GM21381 (cell line): ENCODE measurements at regions not wholly inside any gene's neighbourhood (a gene's known extent, or its start where the extent isn't known, plus 50 kb on each side); places are given as distances from the start of the nearest gene placed in this dataset.

ENCODE experiments used
- ATAC-seq: cut with Tn5 transposase; IDR thresholded peaks from one replicate; pipeline ENCODE4 v1.9.1; 2021; ENCODE audit warnings: mild to moderate bottlenecking, moderate library complexity; ENCODE audit not compliant: unreplicated experiment

GRCh38 chr19:28403690-28404089, 809.3 kb downstream of the UQCRFS1 start:
- ATAC-seq, result no peak

DNA sequence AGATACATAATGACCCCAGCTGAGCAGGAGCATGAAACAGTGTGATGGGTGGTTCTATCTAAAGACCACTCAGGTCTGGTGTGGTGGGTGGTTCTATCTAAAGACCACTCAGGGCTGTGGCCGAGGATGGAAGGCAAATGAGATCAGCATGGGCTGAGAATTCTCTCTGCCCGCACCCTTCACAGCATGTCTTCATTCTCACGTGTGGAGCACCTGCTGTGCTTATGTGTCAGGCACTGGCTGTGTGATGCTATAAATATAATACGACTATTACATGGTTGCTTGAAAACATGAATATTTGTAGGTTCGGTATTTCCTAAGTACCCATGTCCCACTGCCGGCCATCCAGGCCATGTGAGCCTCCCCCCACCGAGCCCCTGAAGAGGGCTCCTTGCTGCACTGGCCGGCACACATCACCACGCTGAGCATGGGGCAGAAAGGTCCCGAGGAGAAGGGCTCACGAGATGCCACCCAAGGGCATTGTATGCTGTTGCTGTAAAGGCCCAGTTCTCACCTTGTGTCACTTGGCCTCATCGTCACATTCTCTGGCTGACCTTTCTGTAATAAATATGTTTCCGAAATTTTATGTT, 810.2 kb downstream of the UQCRFS1 start:
- no peak for ATAC-seq

GRCh38 chr19:28401739-28402424, 811.1 kb downstream of the UQCRFS1 start:
- no peak for ATAC-seq

- no peak for ATAC-seq
These were observed 811.8 kb downstream of the UQCRFS1 start for GRCh38 chr19:28400953-28401671.

DNA sequence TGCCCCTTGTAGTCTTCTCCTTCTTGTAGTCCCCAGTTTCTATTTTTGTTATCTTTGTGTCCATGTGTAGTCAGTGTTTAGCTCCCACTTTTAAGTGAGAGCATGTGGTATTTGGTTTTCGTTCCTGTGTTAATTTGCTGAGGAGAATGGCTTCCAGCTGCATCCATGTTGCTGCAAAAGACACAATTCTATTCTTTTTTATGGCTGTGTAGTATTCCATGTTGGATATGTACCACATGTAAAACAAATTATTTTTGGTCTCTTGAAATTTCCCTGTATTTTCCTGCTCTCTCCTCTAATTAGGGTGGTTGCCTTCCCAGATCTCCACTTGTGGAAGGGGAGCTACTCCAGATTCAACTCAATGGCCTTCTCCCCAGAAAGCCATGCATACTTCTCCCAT, 813.8 kb downstream of the UQCRFS1 start:
- ATAC-seq, result no peak

GRCh38 chr19:28397800-28398199, 815.2 kb downstream of the UQCRFS1 start:
- no peak for ATAC-seq

GRCh38 chr19:28397306-28397705, 815.6 kb downstream of the UQCRFS1 start:
- no peak for ATAC-seq

DNA sequence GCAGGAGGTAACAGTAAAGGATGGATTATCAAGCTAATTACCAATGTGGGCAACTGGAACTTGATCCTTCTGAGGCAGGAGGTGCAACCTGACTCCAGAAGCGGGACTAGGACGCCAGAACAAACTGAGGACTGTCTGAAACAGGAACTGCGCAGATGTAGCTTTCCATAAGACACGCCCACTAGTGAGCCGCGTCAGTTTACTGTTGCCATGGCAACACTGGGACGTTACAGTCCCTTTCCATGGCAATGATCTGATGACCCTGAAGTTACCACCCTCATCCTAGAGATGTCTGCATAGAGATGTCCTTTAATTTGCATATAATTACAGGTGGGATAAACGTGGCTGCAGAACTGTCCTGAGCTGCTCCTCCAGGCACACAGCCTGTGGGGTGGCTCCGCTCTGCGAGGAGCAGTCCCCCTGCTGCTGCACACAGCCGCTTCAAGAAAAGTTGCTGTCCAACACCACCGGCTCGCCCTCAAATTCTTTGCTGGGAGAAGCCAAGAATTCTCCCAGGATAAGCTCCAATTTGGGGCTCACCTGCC, 816.6 kb downstream of the UQCRFS1 start:
- no peak for ATAC-seq

DNA sequence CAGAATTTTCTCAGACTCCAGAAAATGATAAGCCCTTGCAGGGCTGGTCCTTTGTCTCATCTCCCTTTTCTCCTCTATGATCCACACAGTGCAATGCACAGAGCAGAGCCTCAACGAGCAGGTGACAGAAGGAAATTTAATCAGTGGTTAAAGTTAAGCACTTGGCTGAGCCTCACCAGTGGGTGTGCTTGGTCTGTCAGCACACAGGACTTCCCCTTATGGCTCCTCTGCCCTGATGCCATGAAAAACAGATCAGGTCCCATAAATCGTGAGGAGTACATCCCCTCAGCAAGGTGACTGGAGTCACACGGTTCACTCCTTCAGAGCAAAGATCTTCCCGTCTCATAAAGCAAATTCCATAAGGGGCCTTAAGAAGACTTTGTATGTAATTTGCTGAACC, 818.2 kb downstream of the UQCRFS1 start:
- ATAC-seq, result no peak

DNA sequence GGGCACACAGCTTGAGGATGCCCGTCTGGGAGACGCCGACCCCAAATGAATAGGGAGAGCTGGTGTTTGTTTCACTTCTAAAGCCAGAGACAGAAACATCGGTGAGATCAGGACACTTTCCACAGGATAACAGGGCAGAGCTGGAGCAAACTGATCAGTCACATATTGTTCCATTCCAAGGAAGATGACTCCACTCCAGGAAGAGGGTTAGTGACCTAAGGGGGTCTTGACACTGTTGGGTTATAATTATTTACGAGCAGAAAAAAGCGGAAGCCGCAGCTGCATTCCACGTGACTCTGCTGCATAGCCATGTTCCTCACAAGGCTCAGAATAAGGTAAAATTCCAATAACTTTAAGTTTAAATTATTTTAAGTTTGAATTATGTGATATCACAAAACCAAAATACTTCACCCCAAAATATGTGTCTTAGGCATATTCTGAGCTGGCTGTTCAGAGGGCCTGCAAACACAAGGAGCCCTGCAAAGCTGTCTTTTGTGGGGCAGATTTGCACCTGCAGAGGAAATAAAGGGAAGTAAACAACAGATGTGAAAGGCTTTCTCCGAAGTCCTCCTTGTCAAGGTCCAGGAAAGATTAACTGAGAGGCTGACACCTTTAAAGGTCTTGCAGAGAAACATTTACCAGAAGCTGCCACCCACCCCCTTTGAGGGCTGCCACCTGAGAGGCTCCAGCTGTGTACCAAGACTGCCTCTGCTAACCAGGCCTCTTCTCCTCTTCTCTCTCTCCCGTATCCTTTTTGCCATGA, 819.2 kb downstream of the UQCRFS1 start:
- no peak for ATAC-seq

DNA sequence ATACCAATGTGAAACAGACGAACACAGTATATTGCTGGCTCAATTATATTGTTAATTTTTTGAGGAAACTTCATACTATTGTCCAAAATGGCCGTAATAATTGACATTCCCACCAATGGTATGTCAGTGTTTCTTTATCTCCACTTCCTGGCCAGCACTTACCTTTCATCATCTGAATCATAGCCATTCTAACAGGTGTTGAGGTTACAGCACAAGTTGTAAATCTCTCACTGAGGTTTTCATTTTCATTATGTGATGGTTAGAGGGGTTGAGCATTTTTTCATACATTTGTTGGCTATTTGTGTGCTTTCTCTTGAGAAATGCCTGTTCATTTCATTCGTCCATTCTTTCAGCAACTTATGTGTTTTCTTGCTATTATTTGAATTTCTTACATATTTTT, 824.0 kb downstream of the UQCRFS1 start:
- ATAC-seq, result no peak

- ATAC-seq, result no peak
These were observed 825.4 kb downstream of the UQCRFS1 start for GRCh38 chr19:28387507-28387906.

DNA sequence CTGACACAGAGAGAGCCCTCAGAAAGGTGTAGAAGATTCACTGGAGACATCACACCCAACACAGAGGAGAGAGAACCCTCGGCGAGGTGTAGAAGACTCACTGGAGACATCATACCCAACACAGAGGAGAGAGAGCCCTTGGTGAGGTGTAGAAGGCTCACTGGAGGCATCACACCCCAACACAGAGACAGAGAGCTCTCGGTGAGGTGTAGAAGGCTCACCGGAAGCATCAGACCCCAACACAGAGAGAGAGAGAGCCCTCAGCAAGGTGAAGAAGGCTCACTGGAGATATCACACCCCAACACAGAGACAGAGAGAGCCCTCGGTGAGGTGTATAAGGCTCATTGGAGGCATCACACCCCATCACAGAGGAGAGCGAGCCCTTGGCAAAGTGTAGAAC, 826.5 kb downstream of the UQCRFS1 start:
- ATAC-seq, result no peak

DNA sequence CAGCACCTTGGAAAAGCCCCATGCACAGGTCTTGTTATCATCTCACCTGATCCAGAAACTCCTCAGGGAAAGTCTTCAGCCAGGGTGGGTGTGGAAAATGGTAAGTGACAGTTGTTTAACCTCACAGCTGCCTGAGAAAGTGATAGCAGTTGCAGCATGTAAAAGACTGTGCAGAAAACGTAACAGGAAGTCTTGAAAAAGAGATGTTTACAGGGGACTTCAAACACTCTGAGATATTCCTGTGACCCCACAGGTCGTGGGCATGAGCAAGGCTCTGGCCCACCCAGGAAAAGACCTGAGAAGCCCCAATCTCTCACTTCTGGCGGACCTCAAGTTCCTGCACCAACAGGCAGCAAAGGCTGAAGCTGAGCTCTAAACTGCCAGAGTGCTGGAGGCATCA, 826.9 kb downstream of the UQCRFS1 start:
- ATAC-seq, result no peak

DNA sequence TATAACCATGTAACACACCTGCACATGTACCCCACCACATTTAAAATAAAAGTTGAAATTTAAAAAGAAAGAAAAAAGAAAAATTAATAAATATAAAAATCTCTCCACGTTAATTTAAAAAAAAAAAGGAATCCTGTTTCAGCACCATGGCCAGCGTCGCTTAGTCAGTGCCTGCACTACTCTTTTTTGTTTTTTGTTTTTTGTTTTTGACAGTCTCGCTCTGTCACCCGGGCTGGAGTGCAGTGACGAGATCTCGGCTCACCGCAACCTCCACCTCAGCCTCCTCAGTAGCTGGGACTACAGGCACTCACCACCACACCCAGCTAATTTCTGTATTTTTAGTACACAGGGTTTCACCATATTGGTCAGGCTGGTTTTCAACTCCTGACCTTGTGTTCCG, 835.9 kb downstream of the UQCRFS1 start:
- ATAC-seq, result no peak

- no peak for ATAC-seq
These were observed 838.0 kb downstream of the UQCRFS1 start for GRCh38 chr19:28374971-28375370.

DNA sequence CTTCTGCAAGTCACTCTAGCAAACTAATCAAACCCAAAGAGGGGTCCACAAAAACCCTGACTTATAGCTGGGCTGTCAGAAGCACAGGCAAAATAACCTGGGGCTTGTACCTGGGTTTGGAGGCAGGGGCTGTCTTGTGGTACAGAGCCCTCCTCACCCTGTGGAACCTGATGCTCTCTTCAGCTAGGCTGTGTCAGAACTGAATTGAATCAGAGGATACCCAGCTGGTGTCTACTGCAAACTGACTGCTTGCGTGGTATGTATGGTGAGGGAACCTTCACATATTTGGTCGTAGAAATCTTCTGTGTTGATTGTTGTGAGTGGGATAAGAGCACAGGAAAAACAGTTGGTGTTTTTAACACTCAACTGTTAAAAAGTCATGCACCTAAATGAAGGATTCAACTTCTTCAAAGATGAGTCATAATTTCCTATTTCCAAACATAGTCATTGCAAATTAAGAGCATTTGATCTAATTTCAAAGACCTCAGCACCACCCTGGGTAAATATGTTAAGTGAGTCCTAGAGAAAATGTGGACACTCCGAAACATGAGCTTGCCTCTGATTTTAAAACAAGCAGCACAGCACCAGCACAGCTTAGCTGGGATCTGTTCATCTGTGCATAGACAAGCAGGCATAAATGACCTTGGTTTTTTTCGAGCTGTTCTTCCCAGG, 840.2 kb downstream of the UQCRFS1 start:
- ATAC-seq, result no peak

GRCh38 chr19:28367146-28367545, 845.8 kb downstream of the UQCRFS1 start:
- no peak for ATAC-seq

GRCh38 chr19:28363254-28363653, 849.7 kb downstream of the UQCRFS1 start:
- ATAC-seq, result no peak
